H1 (cell line): ENCODE measurements at regions not wholly inside any gene's neighbourhood (a gene's known extent, or its start where the extent isn't known, plus 50 kb on each side); places are given as distances from the start of the nearest gene placed in this dataset.

Source experiments
- CTCF ChIA-PET: fragments of 300-600 bp; sonication (Branson Sonifier 250); formaldehyde crosslinking; loops from one replicate; lab custom pipeline; 2021; ENCODE audit not compliant: partially characterized antibody; lab: Charles Lee
- POLR2A ChIA-PET: fragments of 300-600 bp; sonication (Branson Sonifier 250); formaldehyde crosslinking; loops from one replicate; lab custom pipeline; 2021; ENCODE audit warnings: inconsistent platforms; ENCODE audit not compliant: partially characterized antibody; lab: Charles Lee
- DNase-seq, 2 experiments: peaks; one replicate each; pipeline versions ENCODE4 v3.0.0 to v3.0.0-alpha.2; 2010 to 2022; ENCODE audit warnings: low spot score in 2 of 2, low read depth in 1 of 2, mixed read lengths in 1 of 2
- FAIRE-seq: peaks from 2 replicates; lab custom pipeline; 2011; peaks lifted over from hg19 to GRCh38; lab: Jason Lieb, UNC
- H2AFZ ChIP-seq: 2 replicates; pipeline ENCODE4 v1.8.1; 2012; ENCODE audit warnings: low read length, inconsistent platforms
- H2AK5ac ChIP-seq: 2 replicates; pipeline ENCODE4 v1.6.1; 2013; ENCODE audit warnings: low read depth, low read length
- H2BK120ac ChIP-seq: replicated peaks from 2 replicates; pipeline ENCODE3; 2013; ENCODE audit warnings: low read depth, low read length, inconsistent platforms
- H2BK12ac ChIP-seq: 2 replicates; pipeline ENCODE4 v1.6.1; 2013; ENCODE audit warnings: low read depth, low read length
- H2BK15ac ChIP-seq: 2 replicates; pipeline ENCODE4 v1.6.1; 2013; ENCODE audit warnings: low read length
- H2BK20ac ChIP-seq: 2 replicates; pipeline ENCODE4 v1.6.1; 2013; ENCODE audit warnings: low read length
- H2BK5ac ChIP-seq: 2 replicates; pipeline ENCODE4 v1.6.1; 2013; ENCODE audit warnings: low read depth, low read length
- H3K14ac ChIP-seq: 2 replicates; pipeline ENCODE4 v1.6.1; 2013; ENCODE audit warnings: inconsistent platforms; ENCODE audit not compliant: insufficient read length
- H3K18ac ChIP-seq: 2 replicates; pipeline ENCODE4 v1.6.1; 2013; ENCODE audit warnings: low read length; ENCODE audit errors: extremely low read depth
- H3K23ac ChIP-seq: 2 replicates; pipeline ENCODE4 v1.6.1; 2013; ENCODE audit warnings: inconsistent platforms; ENCODE audit not compliant: insufficient read length
- H3K23me2 ChIP-seq: 2 replicates; pipeline ENCODE4 v1.6.1; 2013; ENCODE audit warnings: low read depth, low read length
- H3K27ac ChIP-seq: 2 replicates; pipeline ENCODE4 v1.6.1; 2011; ENCODE audit warnings: low read depth, low read length, inconsistent platforms
- H3K27me3 ChIP-seq, 4 experiments: replicated peaks in 1 of 4; 1 replicate in 1 of 4; 2 replicates in 3 of 4; pipeline versions ENCODE4 v1.6.1 to v1.8.1; 2011 to 2013; ENCODE audit warnings: low read length in 3 of 4, mild to moderate bottlenecking in 3 of 4, inconsistent platforms in 2 of 4, mixed read lengths in 2 of 4, moderate library complexity in 1 of 4; ENCODE audit not compliant: control insufficient read depth in 3 of 4, insufficient read depth in 3 of 4; ENCODE audit errors: extremely low read depth in 1 of 4
- H3K36me3 ChIP-seq, 4 experiments: 2 replicates each; pipeline versions ENCODE4 v1.6.1 to v1.8.1; 2011 to 2013; ENCODE audit warnings: mild to moderate bottlenecking in 4 of 4, low read length in 3 of 4, moderate library complexity in 2 of 4, control low read depth in 1 of 4, inconsistent platforms in 1 of 4; ENCODE audit not compliant: insufficient read depth in 4 of 4, control insufficient read depth in 2 of 4
- H3K4ac ChIP-seq: replicated peaks from 2 replicates; pipeline ENCODE3; 2013; ENCODE audit warnings: low read length, low read depth, mixed read lengths, inconsistent platforms; ENCODE audit not compliant: insufficient read length
- H3K4me1 ChIP-seq, 4 experiments: replicated peaks in 1 of 4; 1 replicate in 1 of 4; 2 replicates in 3 of 4; pipeline versions ENCODE4 v1.6.1 to v1.8.1; 2011 to 2013; ENCODE audit warnings: low read length in 3 of 4, inconsistent platforms in 2 of 4, mixed read lengths in 1 of 4; ENCODE audit not compliant: insufficient read depth in 4 of 4, control insufficient read depth in 3 of 4
- H3K4me2 ChIP-seq, 2 experiments: 2 replicates each; pipeline versions ENCODE4 v1.6.1 to v1.8.1; 2011 to 2013; ENCODE audit warnings: low read depth in 2 of 2, low read length in 2 of 2, control low read depth in 1 of 2, inconsistent platforms in 1 of 2, mild to moderate bottlenecking in 1 of 2; ENCODE audit not compliant: insufficient read depth in 1 of 2
- H3K4me3 ChIP-seq, 4 experiments: fragments of 200-600, 300-600 bp in 1 of 4; sonication (generic), shearing (Covaris generic), sonication (Bioruptor Twin) in 1 of 4; 2 replicates each; pipeline versions ENCODE4 v1.5.1 to v1.8.1; 2011 to 2016; ENCODE audit warnings: low read length in 4 of 4, low read depth in 3 of 4, control low read depth in 2 of 4, inconsistent platforms in 2 of 4, mild to moderate bottlenecking in 2 of 4, mixed read lengths in 1 of 4, moderate library complexity in 1 of 4; ENCODE audit not compliant: insufficient read depth in 2 of 4; ENCODE audit errors: extremely low read depth in 1 of 4
- H3K56ac ChIP-seq: replicated peaks from 2 replicates; pipeline ENCODE3; 2013; ENCODE audit warnings: low read depth, mild to moderate bottlenecking, mixed read lengths, low read length, inconsistent platforms; ENCODE audit not compliant: insufficient read length
- H3K79me1 ChIP-seq: 2 replicates; pipeline ENCODE4 v1.6.1; 2013; ENCODE audit warnings: low read depth, low read length, control low read depth
- H3K79me2 ChIP-seq, 2 experiments: 2 replicates each; pipeline versions ENCODE4 v1.6.1 to v1.8.1; 2012 to 2013; ENCODE audit warnings: low read length in 2 of 2, mild to moderate bottlenecking in 2 of 2, inconsistent platforms in 1 of 2; ENCODE audit not compliant: insufficient read depth in 2 of 2, control insufficient read depth in 1 of 2
- H3K9ac ChIP-seq, 4 experiments: replicated peaks in 1 of 4; 1 replicate in 1 of 4; 2 replicates in 3 of 4; pipeline versions ENCODE4 v1.6.1 to v1.8.1; 2011 to 2013; ENCODE audit warnings: low read depth in 3 of 4, low read length in 3 of 4, control low read depth in 2 of 4, mild to moderate bottlenecking in 2 of 4, moderate library complexity in 2 of 4, inconsistent platforms in 1 of 4; ENCODE audit errors: extremely low read depth in 1 of 4
- H3K9me3 ChIP-seq, 2 experiments: 2 replicates each; pipeline versions ENCODE4 v1.6.1 to v1.8.1; 2012 to 2013; ENCODE audit warnings: mild to moderate bottlenecking in 2 of 2, moderate library complexity in 2 of 2, control low read depth in 1 of 2, inconsistent platforms in 1 of 2, low read depth in 1 of 2, low read length in 1 of 2, mixed read lengths in 1 of 2; ENCODE audit not compliant: insufficient read depth in 2 of 2
- H4K20me1 ChIP-seq, 2 experiments: replicated peaks in 1 of 2; 2 replicates each; pipeline versions ENCODE3 to v1.8.1; 2011 to 2013; ENCODE audit warnings: inconsistent platforms in 2 of 2, low read length in 2 of 2, mild to moderate bottlenecking in 1 of 2; ENCODE audit not compliant: insufficient read depth in 2 of 2, control insufficient read depth in 1 of 2
- H4K5ac ChIP-seq: 2 replicates; pipeline ENCODE4 v1.6.1; 2013; ENCODE audit warnings: low read length, low read depth, mixed read lengths, inconsistent platforms; ENCODE audit not compliant: insufficient read length
- H4K8ac ChIP-seq: 2 replicates; pipeline ENCODE4 v1.8.0; 2013; ENCODE audit warnings: mild to moderate bottlenecking, moderate library complexity, low read length, inconsistent platforms; ENCODE audit not compliant: insufficient read depth; ENCODE audit errors: extremely low read depth
- H4K91ac ChIP-seq: replicated peaks from 2 replicates; pipeline ENCODE3; 2013; ENCODE audit warnings: low read length, mixed read lengths, inconsistent platforms; ENCODE audit not compliant: insufficient read length
- CBX5 ChIP-seq: fragments of 300-800, 300-1000 bp; sonication (generic); IDR thresholded peaks from 2 replicates; pipeline ENCODE4 v1.7.1; 2016; ENCODE audit warnings: antibody characterized with exemption, low read length, low read depth
- CTBP2 ChIP-seq: IDR thresholded peaks from 2 replicates; pipeline ENCODE4 v1.7.0; 2011; ENCODE audit warnings: borderline replicate concordance, mild to moderate bottlenecking, moderate library complexity, mixed read lengths, low read length; ENCODE audit not compliant: insufficient read depth, insufficient read length
- EP300 ChIP-seq, 2 experiments: IDR thresholded peaks; 1 replicate in 1 of 2; 2 replicates in 1 of 2; pipeline ENCODE4 v1.6.1; 2011 to 2012; ENCODE audit warnings: low read depth in 2 of 2, low read length in 2 of 2, mild to moderate bottlenecking in 2 of 2, borderline replicate concordance in 1 of 2, inconsistent platforms in 1 of 2, moderate library complexity in 1 of 2
- FOSL1 ChIP-seq: IDR thresholded peaks from 2 replicates; pipeline ENCODE4 v1.6.1; 2011; ENCODE audit warnings: mild to moderate bottlenecking, low read depth, low read length, moderate library complexity; ENCODE audit not compliant: insufficient read depth
- KDM1A ChIP-seq: fragments of 200-600, 300-600 bp; sonication (generic); IDR thresholded peaks from 2 replicates; pipeline ENCODE4 v1.7.1; 2016; ENCODE audit warnings: mild to moderate bottlenecking, low read length, borderline replicate concordance
- KDM5A ChIP-seq: fragments of 200-600 bp; IDR thresholded peaks from 2 replicates; pipeline ENCODE4 v1.7.1; 2012; ENCODE audit warnings: mild to moderate bottlenecking, low read length, inconsistent platforms, mixed read lengths
- MAFK ChIP-seq: IDR thresholded peaks from 2 replicates; pipeline ENCODE4 v1.6.1; 2012; ENCODE audit warnings: low read depth, mild to moderate bottlenecking, improper control_type of control experiment, low read length
- RAD21 ChIP-seq, 2 experiments: IDR thresholded peaks in 1 of 2; conservative IDR thresholded peaks in 1 of 2; 2 replicates each; pipeline ENCODE4 v1.6.1; 2011; ENCODE audit warnings: low read depth in 2 of 2, low read length in 2 of 2, improper control_type of control experiment in 1 of 2, inconsistent platforms in 1 of 2, mild to moderate bottlenecking in 1 of 2, moderate library complexity in 1 of 2
- RXRA ChIP-seq: IDR thresholded peaks from 2 replicates; pipeline ENCODE4 v1.6.1; 2011; ENCODE audit warnings: low read depth, mild to moderate bottlenecking, low read length, moderate library complexity; ENCODE audit not compliant: insufficient read depth
- SP2 ChIP-seq: IDR thresholded peaks from 2 replicates; pipeline ENCODE4 v1.6.1; 2012; ENCODE audit warnings: mild to moderate bottlenecking, low read length, inconsistent platforms
- WGBS, 2 experiments: shearing (Covaris generic) in 1 of 2; methylation state at CpG; one replicate each; pipeline versions ENCODE4 v1.1.6 to v1.1.7; 2013 to 2015; ENCODE audit warnings: low lambda C conversion rate in 2 of 2, mixed read lengths in 2 of 2, inconsistent platforms in 1 of 2, low coverage in 1 of 2, missing lambda C conversion rate in 1 of 2; ENCODE audit not compliant: insufficient replicate concordance in 2 of 2, insufficient coverage in 1 of 2, insufficient read length in 1 of 2; ENCODE audit errors: extremely low coverage in 1 of 2, missing lambda C conversion rate in 1 of 2; 5-methylcytosine and 5-hydroxymethylcytosine counted together

GRCh38 chr11:76292583-76293188, 86.4 kb upstream of the WNT11 start:
- Histone ChIP-seq H2BK5ac (no peak overlapping the region), H3K9ac (no peak overlapping the region), H4K5ac (no peak overlapping the region), H3K36me3 (no peaks in the 10 kb centered on the region), H3K27me3 (no peaks in the 10 kb centered on the region; a peak in 1 of 7 replicates), H3K4ac (no peak overlapping the region), H3K27ac (no peak overlapping the region), H3K23ac (no peak overlapping the region), H4K8ac (no peak overlapping the region), H3K18ac (no peak overlapping the region), H2BK15ac (no peak overlapping the region), H3K79me1 (no peaks in the 10 kb centered on the region; the same call in 1 of the 2 replicates), H3K4me3 (no peak overlapping the region), H3K4me2 (no peak overlapping the region), H3K14ac (no peak overlapping the region), H2BK20ac (no peak overlapping the region), H2BK12ac (no peak overlapping the region), H2AK5ac (no peak overlapping the region), H3K4me1 (peaks cover 0 to 3% (median 0%) of the 10 kb centered on the region in 4 experiments; a peak in 3 of 7 replicates), H3K79me2 (no peaks in the 10 kb centered on the region), H2AFZ (no peak overlapping the region), H3K9me3 (no peaks in the 10 kb centered on the region), H3K23me2 (no peaks in the 10 kb centered on the region), H4K91ac (no peak overlapping the region), H4K20me1 (no peaks in the 10 kb centered on the region), H3K56ac (no peak overlapping the region), H2BK120ac (no peak overlapping the region)
- ChIA-PET CTCF (interaction anchor here (0.6 to 3.4 kb wide), 7 partner anchors 10 to 271 kb away, joined by 3 to 12 read pairs (median 4); no protein-coding TSS in a partner anchor), POLR2A (no interaction called here)
- no peak for FAIRE-seq
- WGBS, 2 experiments = 89% methylated on average over 6 of the region's 6 CpGs; no CpG with 5 or more reads in 1 of the 2 experiments
- no peak for DNase-seq
- no peak for TF ChIP-seq RXRA
- TF ChIP-seq KDM5A = no peak
- TF ChIP-seq CTBP2 = no peak
- TF ChIP-seq KDM1A = no peak
- no peak for TF ChIP-seq EP300 (IDR thresholded peaks at IDR 0.05; ENCODE audit: borderline replicate concordance in 1 of 2, low read depth in 2 of 2, low read length in 2 of 2)
- TF ChIP-seq SP2 = no peak
- TF ChIP-seq FOSL1 = no peak
- no peak for TF ChIP-seq CBX5
- TF ChIP-seq RAD21 (IDR thresholded peaks at IDR 0.05 in 1 of 2, conservative IDR thresholded peaks at IDR 0.05 in 1 of 2; ENCODE audit: low read depth in 2 of 2, low read length in 2 of 2) = no peak
- TF ChIP-seq MAFK = no peak
